Endodermal cell (in vitro differentiated cells): ENCODE measurements at regions not wholly inside any gene's neighbourhood (a gene's known extent, or its start where the extent isn't known, plus 50 kb on each side); places are given as distances from the start of the nearest gene placed in this dataset.

ENCODE experiments used
- DNase-seq: peaks from one replicate; pipeline ENCODE4 v3.0.0-alpha.2; 2017
- H3K27ac ChIP-seq: 2 replicates; pipeline ENCODE4 v1.5.1; 2013; ENCODE audit warnings: mild to moderate bottlenecking, low read depth, low read length, moderate library complexity
- H3K27me3 ChIP-seq: 2 replicates; pipeline ENCODE4 v1.6.1; 2013; ENCODE audit warnings: mild to moderate bottlenecking, low read length, moderate library complexity; ENCODE audit not compliant: insufficient read depth, control insufficient read depth, poor library complexity, severe bottlenecking
- H3K36me3 ChIP-seq: 2 replicates; pipeline ENCODE4 v1.7.0; 2013; ENCODE audit warnings: mild to moderate bottlenecking, low read length, moderate library complexity; ENCODE audit not compliant: control insufficient read depth, insufficient read depth
- H3K4me1 ChIP-seq: one replicate; pipeline ENCODE4 v1.7.0; 2013; ENCODE audit warnings: low read length; ENCODE audit not compliant: control insufficient read depth, insufficient read depth
- H3K4me3 ChIP-seq: 2 replicates; pipeline ENCODE4 v1.5.1; 2013; ENCODE audit warnings: mild to moderate bottlenecking, low read length, moderate library complexity
- H3K9ac ChIP-seq: 2 replicates; pipeline ENCODE4 v1.6.1; 2013; ENCODE audit warnings: mild to moderate bottlenecking, low read length, moderate library complexity; ENCODE audit not compliant: poor library complexity, severe bottlenecking; ENCODE audit errors: extremely low read depth
- H3K9me3 ChIP-seq: 2 replicates; pipeline ENCODE4 v1.6.1; 2013; ENCODE audit warnings: mild to moderate bottlenecking, low read length, moderate library complexity; ENCODE audit not compliant: control insufficient read depth
- H3K27ac Mint-ChIP-seq: 2 replicates; pipeline ENCODE4 v1.8.0; 2020; ENCODE audit warnings: mixed read lengths
- H3K27me3 Mint-ChIP-seq: 2 replicates; pipeline ENCODE4 v1.8.0; 2021; ENCODE audit warnings: mild to moderate bottlenecking, mixed read lengths; ENCODE audit not compliant: insufficient read depth
- H3K36me3 Mint-ChIP-seq: 2 replicates; pipeline ENCODE4 v1.8.0; 2020; ENCODE audit warnings: low read depth, mixed read lengths
- H3K4me1 Mint-ChIP-seq: 2 replicates; pipeline ENCODE4 v1.8.0; 2020; ENCODE audit warnings: mixed read lengths
- H3K4me3 Mint-ChIP-seq: 2 replicates; pipeline ENCODE4 v1.8.0; 2020; ENCODE audit warnings: mild to moderate bottlenecking, moderate library complexity, mixed read lengths
- H3K9me3 Mint-ChIP-seq: 2 replicates; pipeline ENCODE4 v1.8.0; 2020; ENCODE audit warnings: mild to moderate bottlenecking, mixed read lengths
- WGBS, 2 experiments: methylation state at CpG; one replicate each; pipeline versions ENCODE4 v1.1.5 to v1.1.7; 2013; ENCODE audit warnings: missing lambda C conversion rate in 2 of 2, mixed read lengths in 1 of 2; ENCODE audit not compliant: insufficient coverage in 1 of 2, insufficient read length in 1 of 2; 5-methylcytosine and 5-hydroxymethylcytosine counted together
- TF ChIP-seq, protein P1 (sequence below): fragments of 200-600 bp; sonication (generic); conservative IDR thresholded peaks from 2 replicates; pipeline ENCODE4 v1.5.0; 2021; ENCODE audit warnings: antibody characterized with exemption, mild to moderate bottlenecking

GRCh38 chr16:6863135-6863534 lies 469.5 kb upstream of the RBFOX1 start:
- H3K27me3 Mint-ChIP-seq = peaks cover 67% of the 10 kb centered on the region
- Histone ChIP-seq H3K9me3 (no peaks in the 10 kb centered on the region), H3K27me3 (peaks cover 35% of the 10 kb centered on the region), H3K9ac (no peak overlapping the region), H3K36me3 (no peaks in the 10 kb centered on the region), H3K27ac (no peak overlapping the region), H3K4me1 (peaks cover 2% of the 10 kb centered on the region), H3K4me3 (no peak overlapping the region)
- 0 to 21% methylated on average over 1 to 2 of the region's 2 CpGs for WGBS, 2 experiments
- H3K4me3 Mint-ChIP-seq = no peak overlapping the region
- peaks cover under 1% of the 10 kb centered on the region for H3K9me3 Mint-ChIP-seq
- H3K36me3 Mint-ChIP-seq = no peaks in the 10 kb centered on the region
- TF ChIP-seq, protein P1, sequence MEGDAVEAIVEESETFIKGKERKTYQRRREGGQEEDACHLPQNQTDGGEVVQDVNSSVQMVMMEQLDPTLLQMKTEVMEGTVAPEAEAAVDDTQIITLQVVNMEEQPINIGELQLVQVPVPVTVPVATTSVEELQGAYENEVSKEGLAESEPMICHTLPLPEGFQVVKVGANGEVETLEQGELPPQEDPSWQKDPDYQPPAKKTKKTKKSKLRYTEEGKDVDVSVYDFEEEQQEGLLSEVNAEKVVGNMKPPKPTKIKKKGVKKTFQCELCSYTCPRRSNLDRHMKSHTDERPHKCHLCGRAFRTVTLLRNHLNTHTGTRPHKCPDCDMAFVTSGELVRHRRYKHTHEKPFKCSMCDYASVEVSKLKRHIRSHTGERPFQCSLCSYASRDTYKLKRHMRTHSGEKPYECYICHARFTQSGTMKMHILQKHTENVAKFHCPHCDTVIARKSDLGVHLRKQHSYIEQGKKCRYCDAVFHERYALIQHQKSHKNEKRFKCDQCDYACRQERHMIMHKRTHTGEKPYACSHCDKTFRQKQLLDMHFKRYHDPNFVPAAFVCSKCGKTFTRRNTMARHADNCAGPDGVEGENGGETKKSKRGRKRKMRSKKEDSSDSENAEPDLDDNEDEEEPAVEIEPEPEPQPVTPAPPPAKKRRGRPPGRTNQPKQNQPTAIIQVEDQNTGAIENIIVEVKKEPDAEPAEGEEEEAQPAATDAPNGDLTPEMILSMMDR = no peak
- peak; percentile 71 for DNase-seq
- peaks cover 20% of the 10 kb centered on the region for H3K4me1 Mint-ChIP-seq
- no peak overlapping the region for H3K27ac Mint-ChIP-seq

GRCh38 chr16:6861815-6862477 lies 470.7 kb upstream of the RBFOX1 start:
- H3K27me3 ChIP-seq = peaks cover 47% of the 10 kb centered on the region
- H3K4me1 ChIP-seq = peaks cover 2% of the 10 kb centered on the region
- 53 to 82% methylated on average over 3 to 6 of the region's 6 CpGs for WGBS, 2 experiments
- Mint-ChIP-seq H3K27me3 (peaks cover 72% of the 10 kb centered on the region), H3K4me3 (no peak overlapping the region), H3K4me1 (peaks cover 20% of the 10 kb centered on the region), H3K36me3 (no peaks in the 10 kb centered on the region), H3K27ac (no peak overlapping the region), H3K9me3 (no peaks in the 10 kb centered on the region)
- H3K4me3 ChIP-seq = no peak overlapping the region
- H3K9me3 ChIP-seq = no peaks in the 10 kb centered on the region
- no peak overlapping the region for H3K9ac ChIP-seq
- H3K36me3 ChIP-seq = no peaks in the 10 kb centered on the region
- no peak for DNase-seq
- TF ChIP-seq, protein P1 = no peak
- no peak overlapping the region for H3K27ac ChIP-seq

- no peak overlapping the region for H3K9ac ChIP-seq
- H3K27me3 Mint-ChIP-seq = peaks cover 79% of the 10 kb centered on the region
Measured at GRCh38 chr16:6861135-6861814, 471.4 kb upstream of the RBFOX1 start.

More at GRCh38 chr16:6861135-6861814, 471.4 kb upstream of the RBFOX1 start:
- Histone ChIP-seq H3K27ac (no peak overlapping the region), H3K27me3 (peaks cover 54% of the 10 kb centered on the region), H3K4me1 (peaks cover 2% of the 10 kb centered on the region), H3K4me3 (no peak overlapping the region), H3K9me3 (no peaks in the 10 kb centered on the region), H3K36me3 (no peaks in the 10 kb centered on the region)
- Mint-ChIP-seq H3K4me3 (no peak overlapping the region), H3K36me3 (no peaks in the 10 kb centered on the region), H3K4me1 (peaks cover 20% of the 10 kb centered on the region), H3K27ac (no peak overlapping the region), H3K9me3 (no peaks in the 10 kb centered on the region)
- WGBS, 2 experiments = 8 to 17% methylated on average over 2 to 7 of the region's 8 CpGs
- peak; percentile 60 for DNase-seq
- TF ChIP-seq, protein P1 = no peak
